Esophagus squamous epithelium (tissue), 5 donors: ENCODE measurements at regions not wholly inside any gene's neighbourhood (a gene's known extent, or its start where the extent isn't known, plus 50 kb on each side); places are given as distances from the start of the nearest gene placed in this dataset.

Experiments
- DNase-seq: peaks from one replicate; lab custom pipeline; 2025; lab: John Stamatoyannopoulos, UW
- H3K27ac ChIP-seq, 4 donors: fragments of 200-600 bp; sonication (generic); one replicate each; pipeline ENCODE4 v1.5.1; 2016 to 2019; ENCODE audit warnings: mild to moderate bottlenecking in 1 of 4
- H3K27me3 ChIP-seq, 4 donors: fragments of 200-600 bp; sonication (generic); 1 replicate in 3 of 4; 2 replicates in 1 of 4; pipeline versions ENCODE4 v1.5.1 to v1.6.0; 2017 to 2021; ENCODE audit warnings: antibody characterized with exemption in 1 of 4
- H3K36me3 ChIP-seq, 3 donors: fragments of 200-600 bp; sonication (generic); one replicate each; pipeline ENCODE4 v1.5.1; 2016 to 2019
- H3K4me1 ChIP-seq, 3 donors: fragments of 200-600 bp; sonication (generic); one replicate each; pipeline ENCODE4 v1.5.1; 2017 to 2019
- H3K4me3 ChIP-seq, 4 donors: fragments of 200-600 bp; sonication (generic); 1 replicate in 3 of 4; 2 replicates in 1 of 4; pipeline ENCODE4 v1.5.1; 2016 to 2019; ENCODE audit warnings: mild to moderate bottlenecking in 2 of 4, moderate library complexity in 1 of 4
- H3K9me3 ChIP-seq, 3 donors: fragments of 200-600 bp; sonication (generic); one replicate each; pipeline ENCODE4 v1.5.1; 2016 to 2019
- POLR2A ChIP-seq, 4 donors: fragments of 450-650 bp; IDR thresholded peaks; one replicate each; pipeline ENCODE4 v1.6.1; 2017; ENCODE audit warnings: antibody characterized with exemption in 4 of 4, mild to moderate bottlenecking in 4 of 4, moderate library complexity in 3 of 4
- WGBS, 2 donors: methylation state at CpG; one replicate each; pipeline ENCODE4 v1.1.5; 2018; 5-methylcytosine and 5-hydroxymethylcytosine counted together
- intact Hi-C: fragments of 100-400 bp; cut with DNase I; formaldehyde crosslinking; loops from one replicate; pipeline ENCODE4 v1.15.0; 2022
- TF ChIP-seq, protein P1 (sequence below), 6 experiments: fragments of 450-650 bp in 4 of 6; fragments of 200-600 bp in 2 of 6; sonication (generic) in 2 of 6; IDR thresholded peaks; one replicate each; pipeline ENCODE4 v1.5.1; 2016 to 2019; ENCODE audit warnings: antibody characterized with exemption in 6 of 6, mild to moderate bottlenecking in 4 of 6, moderate library complexity in 4 of 6
- donor health status: DM: yes; HTN: yes; CAD: no.

DNA sequence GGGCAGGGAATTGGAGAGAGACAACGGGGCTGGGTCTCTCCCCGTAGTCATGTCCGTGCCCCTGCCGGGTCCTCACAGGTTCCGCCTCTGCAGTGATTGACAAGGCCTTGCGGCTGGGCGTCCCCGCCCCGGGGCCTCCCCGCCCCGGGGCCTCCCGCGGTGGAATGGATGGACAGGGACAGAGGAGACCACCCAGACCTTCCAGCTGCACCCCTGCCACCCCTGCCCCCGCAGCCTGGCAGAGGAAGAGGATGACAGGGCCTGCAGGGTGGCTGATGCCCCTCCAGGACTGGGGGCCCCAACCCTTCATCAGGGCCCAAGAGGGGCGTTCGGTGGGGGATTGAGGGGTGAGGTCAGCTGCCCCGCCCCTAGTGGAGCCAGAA lies 216.4 kb upstream of the CIBAR2 start:
- Histone ChIP-seq H3K4me1 (peaks cover 10 to 39% (median 26%) of the 10 kb centered on the region in 3 donors), H3K36me3 (no peaks in the 10 kb centered on the region), H3K4me3 (no peak overlapping the region), H3K27ac (no peak overlapping the region), H3K9me3 (no peaks in the 10 kb centered on the region), H3K27me3 (peaks cover 0 to 50% (median 0%) of the 10 kb centered on the region in 4 donors)
- DNase-seq: no peak
- intact Hi-C loops: no loop called here
- TF ChIP-seq, protein P1, sequence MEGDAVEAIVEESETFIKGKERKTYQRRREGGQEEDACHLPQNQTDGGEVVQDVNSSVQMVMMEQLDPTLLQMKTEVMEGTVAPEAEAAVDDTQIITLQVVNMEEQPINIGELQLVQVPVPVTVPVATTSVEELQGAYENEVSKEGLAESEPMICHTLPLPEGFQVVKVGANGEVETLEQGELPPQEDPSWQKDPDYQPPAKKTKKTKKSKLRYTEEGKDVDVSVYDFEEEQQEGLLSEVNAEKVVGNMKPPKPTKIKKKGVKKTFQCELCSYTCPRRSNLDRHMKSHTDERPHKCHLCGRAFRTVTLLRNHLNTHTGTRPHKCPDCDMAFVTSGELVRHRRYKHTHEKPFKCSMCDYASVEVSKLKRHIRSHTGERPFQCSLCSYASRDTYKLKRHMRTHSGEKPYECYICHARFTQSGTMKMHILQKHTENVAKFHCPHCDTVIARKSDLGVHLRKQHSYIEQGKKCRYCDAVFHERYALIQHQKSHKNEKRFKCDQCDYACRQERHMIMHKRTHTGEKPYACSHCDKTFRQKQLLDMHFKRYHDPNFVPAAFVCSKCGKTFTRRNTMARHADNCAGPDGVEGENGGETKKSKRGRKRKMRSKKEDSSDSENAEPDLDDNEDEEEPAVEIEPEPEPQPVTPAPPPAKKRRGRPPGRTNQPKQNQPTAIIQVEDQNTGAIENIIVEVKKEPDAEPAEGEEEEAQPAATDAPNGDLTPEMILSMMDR (IDR thresholded peaks at IDR 0.05): no peak
- no peak for TF ChIP-seq POLR2A (IDR thresholded peaks at IDR 0.05)
- WGBS, 2 donors: 25 to 64% methylated on average over 2 to 6 of the region's 17 CpGs

- WGBS, 2 donors: 50 to 80% methylated on average over 2 to 6 of the region's 28 CpGs
- Histone ChIP-seq H3K9me3 (no peaks in the 10 kb centered on the region), H3K36me3 (no peaks in the 10 kb centered on the region), H3K27me3 (peaks cover 0 to 55% (median 0%) of the 10 kb centered on the region in 4 donors), H3K27ac (no peak overlapping the region), H3K4me3 (no peak overlapping the region), H3K4me1 (peaks cover 10 to 41% (median 26%) of the 10 kb centered on the region in 3 donors)
- intact Hi-C loops: no loop called here
- no peak for TF ChIP-seq POLR2A (IDR thresholded peaks at IDR 0.05)
- TF ChIP-seq, protein P1 (IDR thresholded peaks at IDR 0.05): no peak
- DNase-seq: no peak
Measured at GRCh38 chr16:85329059-85329812, 217.0 kb upstream of the CIBAR2 start.

- TF ChIP-seq POLR2A (IDR thresholded peaks at IDR 0.05): no peak
- TF ChIP-seq, protein P1 (IDR thresholded peaks at IDR 0.05): no peak
- H3K9me3 ChIP-seq: no peaks in the 10 kb centered on the region
- H3K36me3 ChIP-seq: no peaks in the 10 kb centered on the region
- H3K4me3 ChIP-seq: no peak overlapping the region
- H3K27ac ChIP-seq: no peak overlapping the region
- DNase-seq: no peak
- WGBS, 2 donors: 53 to 62% methylated on average over 13 to 17 of the region's 21 CpGs
- H3K27me3 ChIP-seq: peaks cover 0 to 62% (median 0%) of the 10 kb centered on the region in 4 donors
- peaks cover 14 to 50% (median 26%) of the 10 kb centered on the region in 3 donors for H3K4me1 ChIP-seq
- intact Hi-C loops: no loop called here
Measured at GRCh38 chr16:85330006-85330693, 217.9 kb upstream of the CIBAR2 start.

- intact Hi-C loops: no loop called here
- no peak for TF ChIP-seq POLR2A (IDR thresholded peaks at IDR 0.05)
- TF ChIP-seq, protein P1 (IDR thresholded peaks at IDR 0.05): peak in 5 of 6 experiments; percentile 8 to 47 (median 32)
- no peaks in the 10 kb centered on the region for H3K9me3 ChIP-seq
- H3K36me3 ChIP-seq: no peaks in the 10 kb centered on the region
- peaks cover 0 to 65% (median 0%) of the 10 kb centered on the region in 4 donors for H3K27me3 ChIP-seq
- no peak overlapping the region for H3K4me3 ChIP-seq
- WGBS, 2 donors: 32 to 39% methylated on average over 6 of the region's 6 CpGs
- no peak for DNase-seq
- H3K4me1 ChIP-seq: peaks cover 15 to 56% (median 26%) of the 10 kb centered on the region in 3 donors
- H3K27ac ChIP-seq: no peak overlapping the region
Measured at GRCh38 chr16:85330694-85331188, 218.5 kb upstream of the CIBAR2 start.

GRCh38 chr16:85331688-85332087 lies 219.4 kb upstream of the CIBAR2 start:
- Histone ChIP-seq H3K4me1 (peaks cover 15 to 60% (median 26%) of the 10 kb centered on the region in 3 donors), H3K4me3 (no peak overlapping the region), H3K27ac (no peak overlapping the region), H3K9me3 (no peaks in the 10 kb centered on the region), H3K36me3 (no peaks in the 10 kb centered on the region), H3K27me3 (peaks cover 0 to 60% (median 0%) of the 10 kb centered on the region in 4 donors)
- intact Hi-C loops: no loop called here
- no peak for DNase-seq
- 20 to 36% methylated on average over 2 to 5 of the region's 7 CpGs for WGBS, 2 donors
- TF ChIP-seq, protein P1 (IDR thresholded peaks at IDR 0.05): no peak
- no peak for TF ChIP-seq POLR2A (IDR thresholded peaks at IDR 0.05)
